GM18511 (cell line): ENCODE measurements at regions not wholly inside any gene's neighbourhood (a gene's known extent, or its start where the extent isn't known, plus 50 kb on each side); places are given as distances from the start of the nearest gene placed in this dataset.
A peak's percentile ranks its signal among the peaks of the same experiment; 100 is the strongest.

Experiments used
- ATAC-seq: cut with Tn5 transposase; IDR thresholded peaks from one replicate; pipeline ENCODE4 v1.9.1; 2021; ENCODE audit warnings: mild to moderate bottlenecking, moderate library complexity; ENCODE audit not compliant: unreplicated experiment

DNA sequence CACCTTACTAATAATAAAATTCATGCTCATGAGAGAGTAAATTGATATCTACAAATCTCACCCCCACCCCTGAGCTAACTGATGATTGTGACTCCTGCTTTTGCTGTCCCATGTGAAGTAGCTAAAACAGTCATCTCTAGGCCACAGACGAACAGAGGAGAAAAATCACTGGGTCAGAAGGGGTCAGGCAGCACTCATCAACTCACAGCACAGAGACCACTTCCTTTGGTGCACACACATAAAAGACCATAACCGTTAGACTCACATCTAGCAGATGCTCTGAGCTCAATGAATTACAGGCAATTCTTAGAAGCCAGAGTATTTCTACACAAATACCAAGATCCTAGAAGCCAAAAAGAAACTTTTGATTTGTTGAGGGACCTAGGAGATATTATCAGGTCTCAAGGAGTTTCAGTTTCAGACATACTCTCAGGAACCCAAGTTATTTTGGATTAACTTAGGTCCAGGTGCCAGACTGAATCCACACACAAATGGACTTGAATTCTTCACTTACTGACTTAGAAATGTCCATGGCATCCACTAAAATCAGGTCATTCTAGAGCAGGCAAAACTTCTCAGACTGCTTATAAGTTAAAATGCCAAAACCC, 65.0 kb upstream of the TES start:
- ATAC-seq, result peak; percentile 78

- no peak for ATAC-seq
These were observed 62.2 kb upstream of the TES start for GRCh38 chr7:116148108-116148507.

GRCh38 chr7:116148626-116149025, 61.7 kb upstream of the TES start:
- no peak for ATAC-seq

- peak; percentile 94 for ATAC-seq
These were observed 59.8 kb upstream of the TES start for GRCh38 chr7:116150588-116150987.

- no peak for ATAC-seq
These were observed 58.1 kb upstream of the TES start for GRCh38 chr7:116152276-116152675.

DNA sequence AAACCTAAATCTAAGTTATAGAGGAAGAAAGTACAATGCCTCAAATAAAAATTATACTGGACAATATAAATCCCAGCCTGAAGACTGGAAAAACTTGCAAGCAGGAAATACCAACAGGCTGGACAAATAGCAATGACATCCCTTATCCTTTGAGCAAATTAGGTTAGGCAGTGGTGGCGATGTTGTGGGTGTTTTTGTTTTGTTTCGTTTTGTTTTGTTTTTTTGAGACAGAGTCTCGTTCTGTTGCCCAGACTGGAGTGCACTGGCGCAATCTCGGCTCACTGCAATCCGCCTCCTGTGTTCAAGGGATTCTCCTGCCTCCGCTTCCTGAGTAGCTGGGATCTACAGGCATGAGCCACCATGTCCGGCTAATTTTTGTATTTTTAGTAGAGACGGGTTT, 57.3 kb upstream of the TES start:
- ATAC-seq, result no peak

DNA sequence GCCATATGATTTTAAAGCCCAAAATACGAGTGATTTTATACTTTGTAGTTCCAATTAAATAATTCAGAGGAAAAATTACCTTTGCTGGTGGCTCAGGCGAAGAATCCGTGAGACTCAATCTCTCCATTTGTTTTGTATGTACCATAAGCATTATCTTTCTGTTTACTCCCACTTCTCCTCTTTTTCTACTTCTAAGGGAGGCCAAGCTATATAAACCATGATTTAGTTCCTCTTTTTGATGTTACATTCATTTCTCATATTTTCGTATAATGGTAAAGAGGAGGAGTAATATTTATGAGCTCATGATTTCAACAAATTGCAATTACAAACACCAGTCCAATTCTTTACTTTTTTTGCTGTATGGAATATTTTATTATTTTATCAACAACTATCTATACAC, 50.6 kb upstream of the TES start:
- ATAC-seq, result peak; percentile 58
